Lower leg skin (tissue), 4 donors: ENCODE measurements at regions not wholly inside any gene's neighbourhood (a gene's known extent, or its start where the extent isn't known, plus 50 kb on each side); places are given as distances from the start of the nearest gene placed in this dataset.

Experiments
- DNase-seq, 2 donors: peaks; one replicate each; pipeline ENCODE4 v3.0.0-alpha.2; 2019; ENCODE audit warnings: low spot score in 2 of 2
- H3K4me3 ChIP-seq: fragments of 200-600 bp; sonication (generic); 2 replicates; pipeline ENCODE4 v1.5.1; 2017; ENCODE audit warnings: mild to moderate bottlenecking, low read depth; ENCODE audit not compliant: poor library complexity, severe bottlenecking
- CTCF ChIP-seq, 3 donors: fragments of 450-650 bp; IDR thresholded peaks; one replicate each; pipeline ENCODE4 v1.5.1; 2016; ENCODE audit warnings: antibody characterized with exemption in 3 of 3, mild to moderate bottlenecking in 3 of 3, moderate library complexity in 2 of 3
- POLR2A ChIP-seq, 2 donors: fragments of 450-650 bp; IDR thresholded peaks; one replicate each; pipeline ENCODE4 v1.6.1; 2016 to 2017; ENCODE audit warnings: antibody characterized with exemption in 2 of 2, mild to moderate bottlenecking in 1 of 2, moderate library complexity in 1 of 2
- WGBS, 2 donors: methylation state at CpG; one replicate each; pipeline ENCODE4 v1.1.5; 2018; 5-methylcytosine and 5-hydroxymethylcytosine counted together
- intact Hi-C: fragments of 100-400 bp; cut with DNase I; formaldehyde crosslinking; loops from one replicate; pipeline ENCODE4 v1.15.0; 2023; ENCODE audit warnings: low total_unique reads

DNA sequence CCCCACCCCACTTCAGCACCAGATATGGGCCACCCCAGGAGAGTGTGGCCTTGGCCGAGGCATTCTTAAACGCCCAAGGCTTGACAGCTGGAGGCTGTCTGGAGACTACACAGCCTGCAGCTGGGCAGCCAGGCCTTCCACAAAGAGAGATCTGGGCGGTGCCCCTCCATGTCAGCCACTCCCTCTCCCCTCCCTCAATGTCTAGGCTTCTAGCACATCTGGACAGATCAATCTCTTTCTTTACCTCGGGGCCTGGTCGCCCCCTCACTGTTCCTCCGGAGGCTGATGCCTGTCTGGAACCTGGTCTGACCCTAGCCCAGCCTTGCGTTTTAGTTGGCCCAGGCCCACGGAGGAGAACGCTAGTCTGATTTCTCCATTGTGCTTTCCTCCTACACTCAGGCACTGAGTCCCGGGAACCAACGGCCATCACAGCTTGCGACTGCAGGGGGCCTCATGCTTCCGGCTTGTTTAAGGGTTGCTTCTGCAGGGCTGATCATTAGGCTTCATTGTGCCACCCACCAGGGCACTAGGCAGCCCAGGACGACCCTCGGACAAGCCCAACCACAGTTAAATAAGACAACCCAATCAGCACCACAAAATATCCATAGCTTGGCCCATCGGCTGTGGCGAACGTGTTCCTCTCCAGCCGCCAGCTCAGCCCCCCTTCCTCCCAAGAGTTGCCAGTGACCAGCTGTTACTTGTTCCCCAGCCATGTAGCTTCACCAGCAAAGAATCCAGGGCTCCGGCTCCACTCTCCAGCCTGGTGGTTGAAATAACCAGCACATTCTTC, 200.6 kb downstream of the BCOR start:
- WGBS, 2 donors, result 23 to 44% methylated on average over 8 to 19 of the region's 20 CpGs
- DNase-seq, result no peak
- no peak overlapping the region for H3K4me3 ChIP-seq
- intact Hi-C loops, result no loop called here
- TF ChIP-seq CTCF (IDR thresholded peaks at IDR 0.05) (no peak), POLR2A (IDR thresholded peaks at IDR 0.05) (no peak)

GRCh38 chrX:39897741-39898097, 200.0 kb downstream of the BCOR start:
- TF ChIP-seq POLR2A (IDR thresholded peaks at IDR 0.05) (no peak), CTCF (IDR thresholded peaks at IDR 0.05) (no peak)
- intact Hi-C loops, result no loop called here
- 42 to 47% methylated on average over 6 of the region's 6 CpGs for WGBS, 2 donors

GRCh38 chrX:39898147-39898546, 199.6 kb downstream of the BCOR start:
- no peak for DNase-seq
- H3K4me3 ChIP-seq, result no peak overlapping the region
- no peak for TF ChIP-seq POLR2A (IDR thresholded peaks at IDR 0.05)
- TF ChIP-seq CTCF (IDR thresholded peaks at IDR 0.05), result no peak
- 80 to 81% methylated on average over 2 of the region's 2 CpGs for WGBS, 2 donors
- intact Hi-C loops, result no loop called here

More at GRCh38 chrX:39897741-39898097, 200.0 kb downstream of the BCOR start:
- DNase-seq, result no peak
- no peak overlapping the region for H3K4me3 ChIP-seq

DNA sequence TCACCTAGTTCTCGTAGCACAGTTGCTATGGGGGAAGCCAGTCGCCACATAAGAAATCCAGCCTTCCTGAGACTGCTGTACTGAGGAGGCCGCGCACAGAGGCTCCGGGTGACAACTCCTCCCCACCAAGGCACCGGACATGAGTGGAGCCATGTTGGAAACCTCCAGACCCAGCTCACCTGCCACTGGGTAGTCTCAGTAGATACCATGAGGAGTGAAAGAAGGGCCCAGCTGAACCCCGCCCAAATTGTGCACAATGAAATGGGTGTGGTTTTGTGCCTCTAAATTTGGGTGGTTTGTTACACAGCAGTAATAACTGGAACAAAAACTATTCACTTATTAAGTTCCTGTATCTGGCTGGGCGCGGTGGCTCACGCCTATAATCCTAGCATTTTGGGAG, 198.7 kb downstream of the BCOR start:
- 93 to 97% methylated on average over 10 of the region's 10 CpGs for WGBS, 2 donors
- DNase-seq, result no peak
- TF ChIP-seq POLR2A (IDR thresholded peaks at IDR 0.05) (no peak), CTCF (IDR thresholded peaks at IDR 0.05) (no peak)
- intact Hi-C loops, result no loop called here
- H3K4me3 ChIP-seq, result no peak overlapping the region

DNA sequence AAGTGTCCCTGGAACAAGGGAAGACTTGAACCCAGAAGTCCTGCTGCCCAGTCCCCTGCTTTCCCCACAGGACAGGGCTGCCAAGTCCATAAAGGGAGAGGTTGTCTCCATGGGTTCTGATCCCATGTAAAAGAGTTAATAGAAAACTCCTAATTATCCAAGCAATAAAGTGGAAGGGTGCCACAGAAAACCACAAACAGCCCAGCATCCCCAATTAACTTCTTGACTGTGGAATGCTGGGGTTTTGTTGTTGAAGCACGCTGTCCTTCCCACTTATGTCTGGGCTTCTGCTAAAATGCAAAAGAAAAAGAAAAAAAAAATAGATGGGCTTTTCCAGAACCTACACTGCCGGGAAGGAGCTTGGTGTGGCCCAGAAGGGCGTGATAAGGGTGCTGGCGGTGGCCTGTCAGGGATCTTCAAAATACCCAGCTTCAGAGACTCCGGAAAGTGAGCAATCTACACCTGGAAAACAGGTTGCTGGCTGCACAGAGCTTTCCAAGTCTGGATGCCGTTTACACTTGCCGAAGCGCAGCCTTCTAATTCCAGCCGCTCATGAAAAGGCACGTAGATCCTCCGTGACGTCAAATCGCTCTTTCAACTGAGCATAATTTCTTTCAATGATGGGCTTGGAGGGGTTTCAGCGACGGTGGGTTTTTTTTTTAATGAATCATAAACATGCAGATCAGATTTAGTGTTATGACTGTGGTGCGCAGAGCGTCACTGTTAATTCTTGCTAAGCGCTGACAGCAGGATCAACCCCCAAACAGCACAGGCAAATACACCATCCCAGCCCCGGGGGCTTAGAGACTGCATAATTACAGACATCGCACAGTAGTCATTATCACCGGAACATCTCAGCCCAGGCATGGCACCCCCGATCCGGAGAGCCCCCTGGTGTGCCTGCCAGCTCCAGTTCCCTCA, 197.6 kb downstream of the BCOR start:
- 30 to 68% methylated on average over 23 of the region's 23 CpGs for WGBS, 2 donors
- DNase-seq, result no peak
- intact Hi-C loops, result no loop called here
- TF ChIP-seq CTCF (IDR thresholded peaks at IDR 0.05), result no peak
- TF ChIP-seq POLR2A (IDR thresholded peaks at IDR 0.05), result no peak
- no peak overlapping the region for H3K4me3 ChIP-seq
